HCT116 (cell line): ENCODE measurements at regions not wholly inside any gene's neighbourhood (a gene's known extent, or its start where the extent isn't known, plus 50 kb on each side); places are given as distances from the start of the nearest gene placed in this dataset.

Experiments used
- ATAC-seq: fragments of 200-7000 bp; cut with Tn5 transposase; 2 replicates; pipeline ENCODE4 v1.9.1; 2020; ENCODE audit warnings: mild to moderate bottlenecking, moderate library complexity
- BruUV-seq: library from RNA; stranded (reverse); fragments of 400-500 nt; replicated peaks from 2 replicates; lab custom pipeline; 2021; lab: Mats Ljungman, UMichigan
- CTCF ChIA-PET: fragments of 300-600 bp; sonication (Branson Sonifier 250); formaldehyde crosslinking; loops from one replicate; lab custom pipeline; 2021; ENCODE audit warnings: antibody characterized with exemption; lab: Charles Lee
- POLR2A ChIA-PET: fragments of 300-600, 350-600 bp; sonication (Branson Sonifier 250); formaldehyde crosslinking; loops from one replicate; lab custom pipeline; 2021; ENCODE audit warnings: antibody characterized with exemption; lab: Charles Lee
- RAD21 ChIA-PET, 2 experiments: fragments of 300-600 bp; sonication (Branson Sonifier 250); formaldehyde crosslinking; loops; one replicate each; lab custom pipeline; 2023; ENCODE audit warnings: low total read pairs in 2 of 2; ENCODE audit not compliant: uncharacterized antibody in 2 of 2, unreplicated experiment in 2 of 2, low non-redundant PET in 1 of 2; lab: Charles Lee
- DNase-seq: peaks from one replicate; pipeline ENCODE4 v3.0.0-alpha.2; 2010; ENCODE audit warnings: low read depth, low spot score
- H2AFZ ChIP-seq: fragments of 200-600 bp; shearing (Covaris generic), sonication (generic); 2 replicates; pipeline ENCODE4 v1.6.1; 2017; ENCODE audit warnings: low read depth, mixed run types, mixed read lengths, antibody characterized with exemption, low read length; ENCODE audit not compliant: poor library complexity, severe bottlenecking
- H3K27ac ChIP-seq: 2 replicates; pipeline ENCODE4 v1.5.1; 2012; ENCODE audit warnings: low read depth, low read length
- H3K27me3 ChIP-seq: fragments of 200-600 bp; sonication (generic); 2 replicates; pipeline ENCODE4 v1.6.1; 2016; ENCODE audit warnings: mixed run types, low read length, mixed read lengths; ENCODE audit not compliant: insufficient read depth
- H3K36me3 ChIP-seq, 2 experiments: fragments of 200-500 bp in 1 of 2; fragments of 200-600 bp in 1 of 2; sonication (Bioruptor generic) in 1 of 2; sonication (generic) in 1 of 2; 2 replicates each; pipeline versions ENCODE4 v1.5.1 to v1.6.1; 2014 to 2016; ENCODE audit warnings: low read length in 2 of 2, inconsistent platforms in 1 of 2, mixed read lengths in 1 of 2, mixed run types in 1 of 2; ENCODE audit not compliant: insufficient read depth in 2 of 2, control insufficient read depth in 1 of 2
- H3K4me1 ChIP-seq, 2 experiments: fragments of 200-600 bp in 1 of 2; sonication (generic) in 1 of 2; 2 replicates each; pipeline versions ENCODE4 v1.5.1 to v1.6.1; 2012 to 2017; ENCODE audit warnings: low read length in 2 of 2, inconsistent platforms in 1 of 2, mild to moderate bottlenecking in 1 of 2, mixed read lengths in 1 of 2, mixed run types in 1 of 2, moderate library complexity in 1 of 2; ENCODE audit not compliant: insufficient read depth in 2 of 2, control insufficient read depth in 1 of 2
- H3K4me2 ChIP-seq: fragments of 200-600 bp; sonication (generic); 2 replicates; pipeline ENCODE4 v1.6.1; 2017; ENCODE audit warnings: mixed run types, low read length, mixed read lengths
- H3K4me3 ChIP-seq, 2 experiments: fragments of 200-600 bp in 1 of 2; sonication (generic) in 1 of 2; replicated peaks in 1 of 2; 2 replicates each; pipeline ENCODE4 v1.5.1; 2011 to 2016; ENCODE audit warnings: low read length in 2 of 2, control low read depth in 1 of 2, low read depth in 1 of 2, mild to moderate bottlenecking in 1 of 2, mixed read lengths in 1 of 2, mixed run types in 1 of 2
- H3K79me2 ChIP-seq: fragments of 200-600 bp; sonication (generic); 2 replicates; pipeline ENCODE4 v1.6.1; 2017; ENCODE audit warnings: mild to moderate bottlenecking, mixed run types, low read length, moderate library complexity, mixed read lengths; ENCODE audit not compliant: insufficient read depth
- H3K9ac ChIP-seq: fragments of 200-600 bp; sonication (generic); 2 replicates; pipeline ENCODE4 v1.6.1; 2016; ENCODE audit warnings: low read length, mixed read lengths
- H3K9me2 ChIP-seq: fragments of 200-600 bp; sonication (generic), shearing (Covaris generic); 2 replicates; pipeline ENCODE4 v1.6.1; 2017; ENCODE audit warnings: mixed run types, mild to moderate bottlenecking, moderate library complexity; ENCODE audit not compliant: insufficient read depth
- H3K9me3 ChIP-seq, 2 experiments: fragments of 200-500 bp in 1 of 2; fragments of 200-600 bp in 1 of 2; sonication (Bioruptor generic) in 1 of 2; sonication (generic) in 1 of 2; 2 replicates each; pipeline ENCODE4 v1.6.1; 2014 to 2017; ENCODE audit warnings: low read length in 2 of 2, mixed read lengths in 2 of 2, inconsistent platforms in 1 of 2, low read depth in 1 of 2, mild to moderate bottlenecking in 1 of 2, mixed run types in 1 of 2, moderate library complexity in 1 of 2; ENCODE audit not compliant: control insufficient read depth in 1 of 2, insufficient read depth in 1 of 2
- H4K20me1 ChIP-seq: fragments of 200-600 bp; sonication (generic), shearing (Covaris generic); 2 replicates; pipeline ENCODE4 v1.6.1; 2017; ENCODE audit warnings: mixed run types, mild to moderate bottlenecking, moderate library complexity; ENCODE audit not compliant: insufficient read depth
- CBX3 ChIP-seq: IDR thresholded peaks from 2 replicates; pipeline ENCODE4 v1.6.1; 2012; ENCODE audit warnings: low read depth
- EGR1 ChIP-seq: IDR thresholded peaks from 2 replicates; pipeline ENCODE4 v1.6.1; 2012; ENCODE audit warnings: low read depth
- ELF1 ChIP-seq: IDR thresholded peaks from 2 replicates; pipeline ENCODE4 v1.6.1; 2012; ENCODE audit warnings: low read depth, borderline replicate concordance
- EZH2phosphoT487 ChIP-seq: fragments of 200-600 bp; IDR thresholded peaks from 2 replicates; pipeline ENCODE4 v1.6.1; 2018; ENCODE audit warnings: antibody characterized with exemption, borderline replicate concordance
- FOSL1 ChIP-seq: IDR thresholded peaks from 2 replicates; pipeline ENCODE4 v1.6.1; 2012; ENCODE audit warnings: low read depth
- JUND ChIP-seq: IDR thresholded peaks from 2 replicates; pipeline ENCODE4 v1.6.1; 2012
- POLR2AphosphoS5 ChIP-seq: IDR thresholded peaks from 2 replicates; pipeline ENCODE4 v1.6.1; 2011; ENCODE audit warnings: mild to moderate bottlenecking, low read depth, low read length, moderate library complexity
- RAD21 ChIP-seq: IDR thresholded peaks from 2 replicates; pipeline ENCODE4 v1.6.1; 2012; ENCODE audit warnings: low read depth, mild to moderate bottlenecking
- SRF ChIP-seq: IDR thresholded peaks from 2 replicates; pipeline ENCODE4 v1.6.1; 2012; ENCODE audit warnings: low read depth
- YY1 ChIP-seq: IDR thresholded peaks from 2 replicates; pipeline ENCODE4 v1.6.1; 2011; ENCODE audit warnings: low read length, low read depth, moderate library complexity, mild to moderate bottlenecking; ENCODE audit not compliant: insufficient replicate concordance; ENCODE audit errors: extremely low read depth
- ZFX ChIP-seq: fragments of 450-650 bp; IDR thresholded peaks from 2 replicates; pipeline ENCODE4 v1.6.1; 2017
- ZNF274 ChIP-seq: fragments of 200-500 bp; sonication (Bioruptor generic); IDR thresholded peaks from 2 replicates; pipeline ENCODE4 v1.6.1; 2014; ENCODE audit warnings: mild to moderate bottlenecking, low read depth, low read length, inconsistent platforms
- intact Hi-C: fragments of 100-400 bp; cut with micrococcal nuclease; formaldehyde crosslinking; loops from 2 replicates; pipeline ENCODE4 v1.10.0; 2022
- TF ChIP-seq, protein P1 (sequence below): IDR thresholded peaks from 2 replicates; pipeline ENCODE4 v1.6.1; 2012
- TF ChIP-seq, protein P2 (sequence below): IDR thresholded peaks from 2 replicates; pipeline ENCODE4 v1.6.1; 2012
- TF ChIP-seq, protein P3 (sequence below), 3 experiments: fragments of 200-600 bp in 1 of 3; sonication (generic) in 1 of 3; IDR thresholded peaks in 2 of 3; conservative IDR thresholded peaks in 1 of 3; 2 replicates each; pipeline ENCODE4 v1.5.1; 2012 to 2017; ENCODE audit warnings: low read depth in 2 of 3, low read length in 2 of 3, antibody characterized with exemption in 1 of 3, borderline replicate concordance in 1 of 3, control low read depth in 1 of 3, mild to moderate bottlenecking in 1 of 3, mixed read lengths in 1 of 3, mixed run types in 1 of 3, moderate library complexity in 1 of 3; ENCODE audit not compliant: insufficient read depth in 1 of 3
- TF ChIP-seq, protein P4 (sequence below): IDR thresholded peaks from 2 replicates; pipeline ENCODE4 v1.6.1; 2012; ENCODE audit warnings: low read depth

DNA sequence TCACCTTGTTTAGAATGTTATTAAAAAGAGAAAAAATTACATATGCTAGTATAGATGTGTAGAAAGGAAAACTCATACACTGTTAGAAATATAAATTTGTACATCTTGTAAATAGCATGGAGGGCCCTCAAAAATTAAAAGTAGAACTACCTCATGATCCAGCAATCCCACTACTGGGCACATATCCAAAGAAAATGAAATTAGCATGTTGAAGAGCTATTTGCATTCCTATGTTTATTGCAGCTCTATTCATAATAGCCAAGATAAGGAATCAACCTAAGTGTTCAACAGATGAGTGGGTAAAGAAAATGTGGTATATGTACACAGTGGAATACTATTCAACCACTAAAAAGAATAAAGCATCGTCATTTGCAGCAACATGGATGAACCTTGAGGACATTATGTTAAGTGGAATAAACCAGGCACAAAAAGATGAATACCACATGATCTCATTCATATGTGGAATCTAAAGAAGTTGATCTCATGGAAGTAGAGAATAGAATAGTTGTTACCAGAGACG, 251.5 kb upstream of the THUMPD2 start:
- POLR2A ChIA-PET = no interaction called here
- no peaks in the 10 kb centered on the region for H3K9me3 ChIP-seq
- H3K27me3 ChIP-seq = no peaks in the 10 kb centered on the region
- no peaks in the 10 kb centered on the region for H3K9me2 ChIP-seq
- no peaks in the 10 kb centered on the region for H4K20me1 ChIP-seq
- no peak overlapping the region for H3K9ac ChIP-seq
- no peak for DNase-seq
- no peak overlapping the region for H3K4me3 ChIP-seq
- no peak overlapping the region for H2AFZ ChIP-seq
- TF ChIP-seq FOSL1 = no peak
- TF ChIP-seq, protein P1, sequence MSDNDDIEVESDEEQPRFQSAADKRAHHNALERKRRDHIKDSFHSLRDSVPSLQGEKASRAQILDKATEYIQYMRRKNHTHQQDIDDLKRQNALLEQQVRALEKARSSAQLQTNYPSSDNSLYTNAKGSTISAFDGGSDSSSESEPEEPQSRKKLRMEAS = no peak
- no peak for TF ChIP-seq JUND
- TF ChIP-seq RAD21 = no peak
- no peak for TF ChIP-seq EGR1
- TF ChIP-seq ZFX = no peak
- TF ChIP-seq CBX3 = no peak
- TF ChIP-seq, protein P2, sequence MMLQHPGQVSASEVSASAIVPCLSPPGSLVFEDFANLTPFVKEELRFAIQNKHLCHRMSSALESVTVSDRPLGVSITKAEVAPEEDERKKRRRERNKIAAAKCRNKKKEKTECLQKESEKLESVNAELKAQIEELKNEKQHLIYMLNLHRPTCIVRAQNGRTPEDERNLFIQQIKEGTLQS = no peak
- no peak for TF ChIP-seq SRF
- H3K27ac ChIP-seq = no peak overlapping the region
- no peak overlapping the region for H3K4me2 ChIP-seq
- ATAC-seq = no peak
- H3K4me1 ChIP-seq = no peaks in the 10 kb centered on the region
- H3K79me2 ChIP-seq = no peaks in the 10 kb centered on the region
- no TSS peak for BruUV-seq
- no peaks in the 10 kb centered on the region for H3K36me3 ChIP-seq
- CTCF ChIA-PET = no interaction called here
- intact Hi-C loops = no loop called here
- RAD21 ChIA-PET = no interaction called here

DNA sequence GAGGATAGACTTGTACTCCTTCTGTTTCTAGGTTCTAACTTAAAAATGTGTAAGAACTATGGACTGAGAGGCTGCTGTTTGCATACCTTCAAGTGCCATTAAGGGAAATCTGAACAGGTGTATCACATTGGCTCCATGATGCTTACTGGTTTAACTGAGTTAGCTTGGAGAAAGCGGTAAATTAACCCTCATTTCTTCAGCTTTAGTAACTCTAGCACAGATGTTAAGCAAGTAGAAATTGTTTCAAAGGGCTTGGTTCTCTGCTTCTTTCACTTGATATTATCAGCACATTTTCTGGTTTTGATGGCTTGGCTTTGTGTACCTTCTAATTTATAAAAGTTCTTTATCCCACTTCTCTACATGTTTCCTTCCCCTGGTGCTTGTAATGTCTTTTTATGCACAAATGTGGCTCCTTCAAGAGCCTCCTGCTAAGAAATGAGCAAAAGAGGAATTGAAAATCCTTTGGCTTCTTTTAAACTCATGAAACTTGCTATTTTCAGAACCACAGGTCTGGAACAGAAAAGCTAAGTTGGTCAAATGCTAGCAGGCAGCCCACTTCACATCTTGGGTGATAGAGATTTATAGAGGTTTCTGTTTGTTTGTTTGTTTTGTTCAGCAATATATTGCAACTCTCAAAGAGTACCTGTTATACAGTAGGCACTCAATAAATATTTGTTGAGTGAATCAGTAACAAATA, 249.9 kb upstream of the THUMPD2 start:
- Histone ChIP-seq H3K36me3 (no peaks in the 10 kb centered on the region), H4K20me1 (no peaks in the 10 kb centered on the region), H3K4me2 (no peak overlapping the region), H3K9me2 (no peaks in the 10 kb centered on the region), H3K4me3 (no peak overlapping the region), H3K9ac (no peak overlapping the region), H3K27ac (no peak overlapping the region), H3K4me1 (no peaks in the 10 kb centered on the region), H2AFZ (no peak overlapping the region), H3K27me3 (no peaks in the 10 kb centered on the region), H3K9me3 (no peaks in the 10 kb centered on the region), H3K79me2 (no peaks in the 10 kb centered on the region)
- no peak for ATAC-seq
- no peak for DNase-seq
- ChIA-PET RAD21 (no interaction called here), POLR2A (no interaction called here), CTCF (no interaction called here)
- intact Hi-C loops = no loop called here
- BruUV-seq = no TSS peak
- TF ChIP-seq ELF1 (no peak), EZH2phosphoT487 (no peak), ZNF274 (no peak), SRF (no peak), CBX3 (no peak), POLR2AphosphoS5 (no peak), YY1 (no peak)
- TF ChIP-seq, protein P3, sequence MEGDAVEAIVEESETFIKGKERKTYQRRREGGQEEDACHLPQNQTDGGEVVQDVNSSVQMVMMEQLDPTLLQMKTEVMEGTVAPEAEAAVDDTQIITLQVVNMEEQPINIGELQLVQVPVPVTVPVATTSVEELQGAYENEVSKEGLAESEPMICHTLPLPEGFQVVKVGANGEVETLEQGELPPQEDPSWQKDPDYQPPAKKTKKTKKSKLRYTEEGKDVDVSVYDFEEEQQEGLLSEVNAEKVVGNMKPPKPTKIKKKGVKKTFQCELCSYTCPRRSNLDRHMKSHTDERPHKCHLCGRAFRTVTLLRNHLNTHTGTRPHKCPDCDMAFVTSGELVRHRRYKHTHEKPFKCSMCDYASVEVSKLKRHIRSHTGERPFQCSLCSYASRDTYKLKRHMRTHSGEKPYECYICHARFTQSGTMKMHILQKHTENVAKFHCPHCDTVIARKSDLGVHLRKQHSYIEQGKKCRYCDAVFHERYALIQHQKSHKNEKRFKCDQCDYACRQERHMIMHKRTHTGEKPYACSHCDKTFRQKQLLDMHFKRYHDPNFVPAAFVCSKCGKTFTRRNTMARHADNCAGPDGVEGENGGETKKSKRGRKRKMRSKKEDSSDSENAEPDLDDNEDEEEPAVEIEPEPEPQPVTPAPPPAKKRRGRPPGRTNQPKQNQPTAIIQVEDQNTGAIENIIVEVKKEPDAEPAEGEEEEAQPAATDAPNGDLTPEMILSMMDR (IDR thresholded peaks at IDR 0.05 in 2 of 3, conservative IDR thresholded peaks at IDR 0.05 in 1 of 3; ENCODE audit: borderline replicate concordance in 1 of 3, insufficient read depth in 1 of 3, low read depth in 2 of 3, low read length in 2 of 3) = no peak
- TF ChIP-seq, protein P4, sequence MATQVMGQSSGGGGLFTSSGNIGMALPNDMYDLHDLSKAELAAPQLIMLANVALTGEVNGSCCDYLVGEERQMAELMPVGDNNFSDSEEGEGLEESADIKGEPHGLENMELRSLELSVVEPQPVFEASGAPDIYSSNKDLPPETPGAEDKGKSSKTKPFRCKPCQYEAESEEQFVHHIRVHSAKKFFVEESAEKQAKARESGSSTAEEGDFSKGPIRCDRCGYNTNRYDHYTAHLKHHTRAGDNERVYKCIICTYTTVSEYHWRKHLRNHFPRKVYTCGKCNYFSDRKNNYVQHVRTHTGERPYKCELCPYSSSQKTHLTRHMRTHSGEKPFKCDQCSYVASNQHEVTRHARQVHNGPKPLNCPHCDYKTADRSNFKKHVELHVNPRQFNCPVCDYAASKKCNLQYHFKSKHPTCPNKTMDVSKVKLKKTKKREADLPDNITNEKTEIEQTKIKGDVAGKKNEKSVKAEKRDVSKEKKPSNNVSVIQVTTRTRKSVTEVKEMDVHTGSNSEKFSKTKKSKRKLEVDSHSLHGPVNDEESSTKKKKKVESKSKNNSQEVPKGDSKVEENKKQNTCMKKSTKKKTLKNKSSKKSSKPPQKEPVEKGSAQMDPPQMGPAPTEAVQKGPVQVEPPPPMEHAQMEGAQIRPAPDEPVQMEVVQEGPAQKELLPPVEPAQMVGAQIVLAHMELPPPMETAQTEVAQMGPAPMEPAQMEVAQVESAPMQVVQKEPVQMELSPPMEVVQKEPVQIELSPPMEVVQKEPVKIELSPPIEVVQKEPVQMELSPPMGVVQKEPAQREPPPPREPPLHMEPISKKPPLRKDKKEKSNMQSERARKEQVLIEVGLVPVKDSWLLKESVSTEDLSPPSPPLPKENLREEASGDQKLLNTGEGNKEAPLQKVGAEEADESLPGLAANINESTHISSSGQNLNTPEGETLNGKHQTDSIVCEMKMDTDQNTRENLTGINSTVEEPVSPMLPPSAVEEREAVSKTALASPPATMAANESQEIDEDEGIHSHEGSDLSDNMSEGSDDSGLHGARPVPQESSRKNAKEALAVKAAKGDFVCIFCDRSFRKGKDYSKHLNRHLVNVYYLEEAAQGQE = no peak
